Right lobe of liver (tissue), 6 donors: ENCODE measurements at regions not wholly inside any gene's neighbourhood (a gene's known extent, or its start where the extent isn't known, plus 50 kb on each side); places are given as distances from the start of the nearest gene placed in this dataset.
A peak's percentile ranks its signal among the peaks of the same experiment; 100 is the strongest.

Experiments used
- ATAC-seq, 4 donors: fragments of 200-7000 bp; cut with Tn5 transposase; one replicate each; pipeline ENCODE4 v1.9.1; 2020; ENCODE audit warnings: mild to moderate bottlenecking in 4 of 4, moderate library complexity in 4 of 4
- DNase-seq, 3 donors: peaks; one replicate each; pipeline ENCODE4 v3.0.0-alpha.2; 2020
- H3K27ac ChIP-seq, 3 donors: fragments of 200-600 bp; one replicate each; pipeline ENCODE4 v1.8.0; 2022
- H3K27me3 ChIP-seq, 2 donors: fragments of 200-600 bp; one replicate each; pipeline ENCODE4 v1.8.0; 2022
- H3K36me3 ChIP-seq, 4 donors: fragments of 200-600 bp; sonication (generic) in 1 of 4; one replicate each; pipeline versions ENCODE4 v1.5.1 to v1.8.0; 2017 to 2022; ENCODE audit warnings: control low read depth in 1 of 4
- H3K4me1 ChIP-seq, 4 donors: fragments of 200-600 bp; sonication (generic) in 1 of 4; one replicate each; pipeline versions ENCODE4 v1.5.1 to v1.8.0; 2017 to 2022; ENCODE audit warnings: control low read depth in 1 of 4
- H3K4me3 ChIP-seq, 3 donors: fragments of 200-600 bp; one replicate each; pipeline ENCODE4 v1.8.0; 2022
- H3K9me3 ChIP-seq, 4 donors: fragments of 200-600 bp; sonication (generic) in 1 of 4; one replicate each; pipeline versions ENCODE4 v1.5.1 to v1.8.0; 2017 to 2022; ENCODE audit warnings: control low read depth in 1 of 4
- POLR2A ChIP-seq: fragments of 450-650 bp; IDR thresholded peaks from one replicate; pipeline ENCODE4 v1.6.1; 2017; ENCODE audit warnings: antibody characterized with exemption, mild to moderate bottlenecking
- WGBS: methylation state at CpG from one replicate; pipeline ENCODE4 v1.1.6; 2018; ENCODE audit warnings: low coverage, low lambda C conversion rate; ENCODE audit not compliant: insufficient coverage; ENCODE audit errors: missing lambda C conversion rate; 5-methylcytosine and 5-hydroxymethylcytosine counted together
- intact Hi-C, 2 donors: fragments of 100-400 bp; cut with DNase I; formaldehyde crosslinking; loops; one replicate each; pipeline versions ENCODE4 v1.11.2 to v1.14.1; 2022
- TF ChIP-seq, protein P1 (sequence below), 4 donors: fragments of 200-600 bp in 3 of 4; fragments of 450-650 bp in 1 of 4; IDR thresholded peaks; one replicate each; pipeline versions ENCODE4 v1.5.1 to v1.8.0; 2016 to 2022; ENCODE audit warnings: antibody characterized with exemption in 4 of 4, mild to moderate bottlenecking in 2 of 4
- donor health status: DM: no; HTN: yes; CAD: no.
- donor health status: DM: no; HTN: no; CAD: no.
- donor health status: DM: no; HTN: no; CAD: no.
- donor health status: DM: no; HTN: yes; CAD: no.
- donor health status: DM: no; HTN: yes; CAD: no.

DNA sequence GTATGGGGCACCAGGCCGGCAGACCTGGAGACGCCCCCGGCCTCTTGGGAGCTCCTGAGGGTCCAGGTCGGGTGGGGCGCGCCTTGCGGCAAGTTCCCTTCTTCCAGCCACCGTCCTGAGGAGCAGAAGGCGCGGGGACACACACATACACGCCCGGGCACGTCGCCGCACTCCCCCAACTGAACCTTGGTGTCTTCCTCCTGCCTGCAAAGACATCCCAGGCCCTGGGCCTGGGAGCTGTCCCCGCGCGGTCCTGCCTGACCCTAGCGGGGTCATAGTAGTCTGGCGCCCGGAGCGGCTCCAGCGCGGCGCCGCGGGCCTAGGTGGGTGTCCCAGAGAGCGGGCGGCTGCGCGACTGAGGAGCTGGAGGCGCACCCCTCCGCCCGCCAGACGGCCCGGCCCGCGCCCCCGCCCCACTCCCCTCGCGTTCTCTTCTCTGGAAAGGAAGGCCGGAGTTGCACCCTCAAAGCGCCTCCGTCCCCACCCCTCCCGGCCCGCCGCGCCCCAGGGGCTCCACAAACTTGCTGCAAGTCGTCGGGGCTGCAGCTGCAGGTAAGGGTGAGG, 185.9 kb upstream of the LINGO1 start:
- Histone ChIP-seq H3K4me1 (peaks cover 0 to 12% (median 0%) of the 10 kb centered on the region in 4 donors), H3K36me3 (no peaks in the 10 kb centered on the region), H3K27me3 (peaks cover 0 to 8% of the 10 kb centered on the region in 2 donors), H3K27ac (no peak overlapping the region), H3K4me3 (no peak overlapping the region), H3K9me3 (no peaks in the 10 kb centered on the region)
- 9% methylated on average over 15 of the region's 50 CpGs for WGBS
- DNase-seq = no peak
- TF ChIP-seq, protein P1, sequence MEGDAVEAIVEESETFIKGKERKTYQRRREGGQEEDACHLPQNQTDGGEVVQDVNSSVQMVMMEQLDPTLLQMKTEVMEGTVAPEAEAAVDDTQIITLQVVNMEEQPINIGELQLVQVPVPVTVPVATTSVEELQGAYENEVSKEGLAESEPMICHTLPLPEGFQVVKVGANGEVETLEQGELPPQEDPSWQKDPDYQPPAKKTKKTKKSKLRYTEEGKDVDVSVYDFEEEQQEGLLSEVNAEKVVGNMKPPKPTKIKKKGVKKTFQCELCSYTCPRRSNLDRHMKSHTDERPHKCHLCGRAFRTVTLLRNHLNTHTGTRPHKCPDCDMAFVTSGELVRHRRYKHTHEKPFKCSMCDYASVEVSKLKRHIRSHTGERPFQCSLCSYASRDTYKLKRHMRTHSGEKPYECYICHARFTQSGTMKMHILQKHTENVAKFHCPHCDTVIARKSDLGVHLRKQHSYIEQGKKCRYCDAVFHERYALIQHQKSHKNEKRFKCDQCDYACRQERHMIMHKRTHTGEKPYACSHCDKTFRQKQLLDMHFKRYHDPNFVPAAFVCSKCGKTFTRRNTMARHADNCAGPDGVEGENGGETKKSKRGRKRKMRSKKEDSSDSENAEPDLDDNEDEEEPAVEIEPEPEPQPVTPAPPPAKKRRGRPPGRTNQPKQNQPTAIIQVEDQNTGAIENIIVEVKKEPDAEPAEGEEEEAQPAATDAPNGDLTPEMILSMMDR (IDR thresholded peaks at IDR 0.05) = no peak
- TF ChIP-seq POLR2A = no peak
- intact Hi-C loops = no loop called here
- no peak for ATAC-seq

DNA sequence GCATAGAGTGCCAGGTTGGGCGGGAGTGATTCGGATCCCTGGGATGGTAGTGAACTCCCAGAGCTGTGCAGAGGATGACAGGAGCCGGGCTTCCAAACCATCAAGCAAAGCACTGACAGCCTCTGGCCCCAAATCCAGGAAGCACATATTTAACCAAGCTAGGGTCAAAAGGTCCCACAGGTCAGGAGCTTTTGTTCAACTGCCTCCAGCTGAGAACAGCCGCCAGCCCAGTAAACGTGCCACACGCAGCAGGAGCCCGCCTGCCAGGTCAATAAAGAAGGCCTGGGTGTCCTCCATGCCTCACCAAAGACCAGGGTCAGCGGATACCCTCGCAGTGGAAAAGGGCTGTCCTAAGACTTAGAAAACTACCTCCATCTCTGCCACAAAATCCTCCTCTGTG, 184.7 kb upstream of the LINGO1 start:
- peak; percentile 61 to 71 (median 65) for DNase-seq
- intact Hi-C loops = no loop called here
- H3K27me3 ChIP-seq = peaks cover 0 to 8% of the 10 kb centered on the region in 2 donors

DNA sequence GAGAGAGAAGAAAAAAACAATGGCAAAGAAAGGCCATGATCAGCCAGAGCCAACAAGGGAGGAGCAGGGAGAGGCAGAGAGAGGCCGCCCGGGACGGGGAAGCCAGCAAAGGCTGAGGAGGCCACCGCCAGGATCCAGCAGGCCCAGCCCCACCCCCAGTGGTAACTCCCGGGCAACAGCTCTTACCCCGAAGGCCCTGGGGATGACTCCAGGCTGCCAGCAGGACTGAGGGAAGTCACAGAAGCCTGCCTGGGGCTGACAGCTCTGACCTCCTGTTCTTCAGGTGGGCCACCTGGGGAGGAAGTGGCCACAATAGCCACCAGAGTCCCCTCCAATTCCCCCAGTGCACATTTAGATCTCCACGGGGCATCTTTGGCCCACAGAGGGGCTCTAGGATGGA, 184.3 kb upstream of the LINGO1 start:
- TF ChIP-seq, protein P1 (IDR thresholded peaks at IDR 0.05) = no peak
- TF ChIP-seq POLR2A = no peak
- intact Hi-C loops = no loop called here
- Histone ChIP-seq H3K4me1 (peaks cover 0 to 12% (median 0%) of the 10 kb centered on the region in 4 donors), H3K27me3 (peaks cover 0 to 8% of the 10 kb centered on the region in 2 donors), H3K4me3 (no peak overlapping the region), H3K9me3 (no peaks in the 10 kb centered on the region), H3K27ac (no peak overlapping the region), H3K36me3 (no peaks in the 10 kb centered on the region)
- 33% methylated on average over 1 of the region's 7 CpGs for WGBS
- DNase-seq (no peak), ATAC-seq (no peak)

More for the DNA sequence above, 184.7 kb upstream of the LINGO1 start:
- Histone ChIP-seq H3K4me3 (no peak overlapping the region), H3K36me3 (no peaks in the 10 kb centered on the region), H3K9me3 (no peaks in the 10 kb centered on the region), H3K27ac (no peak overlapping the region), H3K4me1 (peaks cover 0 to 12% (median 0%) of the 10 kb centered on the region in 4 donors)
- ATAC-seq = peak; percentile 39 to 87 (median 70)
- TF ChIP-seq POLR2A = no peak
- TF ChIP-seq, protein P1 (IDR thresholded peaks at IDR 0.05) = no peak
- 11% methylated on average over 3 of the region's 9 CpGs for WGBS

DNA sequence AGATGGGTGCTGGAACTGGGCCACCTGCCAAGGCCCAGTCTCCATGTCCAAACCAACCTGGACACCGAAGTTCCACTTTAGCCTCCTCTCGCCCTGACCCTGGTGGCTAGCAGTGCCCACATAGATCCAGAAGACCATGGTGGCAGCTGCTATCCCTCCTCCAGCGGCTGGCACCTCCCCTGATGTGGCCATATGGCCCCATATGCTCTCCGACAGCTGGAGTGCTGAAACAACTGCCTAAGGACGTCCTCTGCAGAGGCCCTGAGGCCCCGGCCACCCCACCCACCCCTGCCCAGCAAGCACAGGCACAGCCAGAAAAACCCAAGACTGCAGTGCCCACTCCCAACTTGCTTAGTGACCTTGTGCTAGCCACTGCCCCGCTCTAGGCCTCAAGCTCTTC, 182.3 kb upstream of the LINGO1 start:
- Histone ChIP-seq H3K36me3 (no peaks in the 10 kb centered on the region), H3K4me3 (no peak overlapping the region), H3K9me3 (no peaks in the 10 kb centered on the region), H3K27ac (no peak overlapping the region), H3K4me1 (peaks cover 0 to 9% (median 0%) of the 10 kb centered on the region in 4 donors), H3K27me3 (peaks cover 0 to 2% of the 10 kb centered on the region in 2 donors)
- DNase-seq (no peak), ATAC-seq (no peak)
- TF ChIP-seq, protein P1 (IDR thresholded peaks at IDR 0.05) = no peak
- TF ChIP-seq POLR2A = no peak
- WGBS = 83% methylated on average over 2 of the region's 7 CpGs
- intact Hi-C loops = no loop called here
